ENCODE measurements at regions not wholly inside any gene's neighbourhood (a gene's known extent, or its start where the extent isn't known, plus 50 kb on each side); places are given as distances from the start of the nearest gene placed in this dataset.

DNA sequence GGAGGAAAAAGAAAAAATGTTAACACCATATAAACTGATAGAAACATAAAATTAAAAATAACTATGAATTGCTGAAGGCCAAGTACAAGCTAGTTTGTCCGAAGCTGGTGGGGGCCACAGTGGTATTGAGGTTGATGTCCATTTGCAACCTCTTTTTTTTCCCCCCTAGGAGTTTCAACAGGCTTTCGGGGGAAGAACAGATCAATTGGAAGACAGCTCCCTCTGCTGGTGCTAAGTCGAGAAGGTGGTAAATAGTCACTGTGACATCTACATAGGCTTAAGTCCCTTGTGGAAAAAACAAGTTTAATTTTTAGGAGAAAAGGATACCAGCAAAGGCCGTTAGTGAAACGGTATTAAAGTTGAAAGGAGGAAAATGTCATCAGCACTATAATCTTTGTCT lies 115.7 kb upstream of the ZXDA start:
- TF ChIP-seq, protein P1, sequence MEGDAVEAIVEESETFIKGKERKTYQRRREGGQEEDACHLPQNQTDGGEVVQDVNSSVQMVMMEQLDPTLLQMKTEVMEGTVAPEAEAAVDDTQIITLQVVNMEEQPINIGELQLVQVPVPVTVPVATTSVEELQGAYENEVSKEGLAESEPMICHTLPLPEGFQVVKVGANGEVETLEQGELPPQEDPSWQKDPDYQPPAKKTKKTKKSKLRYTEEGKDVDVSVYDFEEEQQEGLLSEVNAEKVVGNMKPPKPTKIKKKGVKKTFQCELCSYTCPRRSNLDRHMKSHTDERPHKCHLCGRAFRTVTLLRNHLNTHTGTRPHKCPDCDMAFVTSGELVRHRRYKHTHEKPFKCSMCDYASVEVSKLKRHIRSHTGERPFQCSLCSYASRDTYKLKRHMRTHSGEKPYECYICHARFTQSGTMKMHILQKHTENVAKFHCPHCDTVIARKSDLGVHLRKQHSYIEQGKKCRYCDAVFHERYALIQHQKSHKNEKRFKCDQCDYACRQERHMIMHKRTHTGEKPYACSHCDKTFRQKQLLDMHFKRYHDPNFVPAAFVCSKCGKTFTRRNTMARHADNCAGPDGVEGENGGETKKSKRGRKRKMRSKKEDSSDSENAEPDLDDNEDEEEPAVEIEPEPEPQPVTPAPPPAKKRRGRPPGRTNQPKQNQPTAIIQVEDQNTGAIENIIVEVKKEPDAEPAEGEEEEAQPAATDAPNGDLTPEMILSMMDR (IDR thresholded peaks at IDR 0.05; ENCODE audit: low read length), result peak; percentile 44; the same call in 1 of the 2 replicates
- TF ChIP-seq EZH2 (IDR thresholded peaks at IDR 0.05; ENCODE audit: borderline replicate concordance, low read length), result no peak
